GM12875 (cell line): ENCODE measurements at regions not wholly inside any gene's neighbourhood (a gene's known extent, or its start where the extent isn't known, plus 50 kb on each side); places are given as distances from the start of the nearest gene placed in this dataset.

Experiments used
- H3K4me3 ChIP-seq: one replicate; pipeline ENCODE4 v1.5.1; 2011; ENCODE audit warnings: low read depth, low read length, control low read depth
- CTCF ChIP-seq: IDR thresholded peaks from 2 replicates; pipeline ENCODE4 v1.5.1; 2011; ENCODE audit warnings: low read depth, mild to moderate bottlenecking, control low read depth, inconsistent platforms, low read length, moderate library complexity, borderline replicate concordance; ENCODE audit not compliant: insufficient read depth

GRCh38 chr11:109096266-109096665 lies 325.7 kb upstream of the C11orf87 start:
- no peak overlapping the region for H3K4me3 ChIP-seq
- no peak for TF ChIP-seq CTCF

- H3K4me3 ChIP-seq: no peak overlapping the region
- TF ChIP-seq CTCF: no peak
These were observed 315.7 kb upstream of the C11orf87 start for GRCh38 chr11:109106151-109106906.

- no peak for TF ChIP-seq CTCF
- H3K4me3 ChIP-seq: no peak overlapping the region
These were observed 312.8 kb upstream of the C11orf87 start for GRCh38 chr11:109109150-109109549.

DNA sequence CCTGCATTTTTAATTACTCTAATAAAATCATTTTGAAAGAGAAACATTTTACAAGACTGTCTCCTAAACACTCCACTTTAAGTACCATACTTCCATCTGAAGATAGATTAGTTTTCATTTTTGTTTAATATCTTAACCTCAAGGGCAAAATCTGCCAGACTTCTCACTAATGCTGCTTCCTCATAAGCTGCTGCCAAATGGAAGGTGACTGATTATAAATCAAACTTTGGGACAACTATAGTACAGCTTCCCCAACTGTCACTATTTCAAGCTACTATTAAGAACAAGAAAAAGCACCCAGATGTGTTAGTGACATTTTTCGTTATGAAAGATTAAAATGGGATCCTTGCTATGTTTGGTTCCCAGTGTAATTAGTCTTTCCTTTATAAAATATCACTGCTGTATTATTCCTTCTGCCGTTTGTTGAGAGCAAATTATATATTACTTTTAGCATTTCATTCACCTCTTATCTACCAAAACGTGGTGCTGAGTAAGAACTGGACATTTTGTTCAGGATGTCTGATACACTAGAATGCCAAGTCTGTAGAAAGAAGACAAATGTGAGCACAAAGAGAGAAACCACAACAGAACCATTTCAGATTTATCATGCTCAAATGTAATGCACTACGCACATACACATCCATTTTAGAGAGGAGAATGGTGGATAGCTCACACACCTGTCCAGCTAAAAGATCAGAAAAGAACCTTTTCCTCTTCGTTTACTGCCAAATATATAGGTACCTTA lies 312.2 kb upstream of the C11orf87 start:
- TF ChIP-seq CTCF: no peak
- no peak overlapping the region for H3K4me3 ChIP-seq

DNA sequence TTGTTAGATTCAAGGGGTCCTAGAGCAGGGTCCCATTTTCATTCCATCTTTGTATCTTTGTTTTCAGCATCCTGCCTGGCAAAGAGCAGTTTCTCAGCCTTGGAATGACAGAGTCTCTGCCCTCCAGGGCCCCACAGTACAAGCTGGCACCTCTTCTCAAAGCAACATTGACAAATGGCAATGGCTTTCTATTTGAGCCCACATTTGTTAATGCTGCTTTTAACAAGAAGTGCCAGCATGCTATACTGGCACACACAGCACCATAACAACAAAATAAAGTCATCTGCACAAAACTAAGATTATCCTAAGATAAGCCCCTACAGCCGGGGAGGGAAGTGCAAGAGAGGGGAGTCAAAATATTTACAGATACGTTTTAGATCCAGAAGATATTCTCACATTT lies 309.7 kb upstream of the C11orf87 start:
- TF ChIP-seq CTCF: no peak
- no peak overlapping the region for H3K4me3 ChIP-seq

DNA sequence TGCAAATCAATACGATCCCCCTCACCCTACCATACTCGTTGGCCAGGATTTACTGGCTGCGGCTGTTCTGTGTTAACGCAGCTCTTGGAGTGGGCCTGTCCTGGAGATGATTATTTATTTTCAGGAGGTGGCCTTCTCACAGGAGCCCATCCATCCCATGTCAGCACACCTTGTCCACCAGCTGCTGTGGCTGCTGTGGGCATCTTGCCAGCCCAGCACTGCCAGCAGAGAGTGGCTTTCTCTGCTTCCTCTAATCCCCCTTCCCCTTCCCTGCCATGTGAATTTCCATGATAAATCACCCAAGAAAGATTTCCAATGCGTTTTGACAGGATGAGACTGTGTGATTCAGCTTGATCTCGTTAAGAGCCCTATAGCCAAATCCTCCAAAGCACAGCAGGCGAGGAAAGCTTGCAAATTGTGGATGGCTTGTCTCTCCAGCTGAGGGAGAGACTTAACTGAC lies 309.1 kb upstream of the C11orf87 start:
- no peak overlapping the region for H3K4me3 ChIP-seq
- TF ChIP-seq CTCF: no peak

DNA sequence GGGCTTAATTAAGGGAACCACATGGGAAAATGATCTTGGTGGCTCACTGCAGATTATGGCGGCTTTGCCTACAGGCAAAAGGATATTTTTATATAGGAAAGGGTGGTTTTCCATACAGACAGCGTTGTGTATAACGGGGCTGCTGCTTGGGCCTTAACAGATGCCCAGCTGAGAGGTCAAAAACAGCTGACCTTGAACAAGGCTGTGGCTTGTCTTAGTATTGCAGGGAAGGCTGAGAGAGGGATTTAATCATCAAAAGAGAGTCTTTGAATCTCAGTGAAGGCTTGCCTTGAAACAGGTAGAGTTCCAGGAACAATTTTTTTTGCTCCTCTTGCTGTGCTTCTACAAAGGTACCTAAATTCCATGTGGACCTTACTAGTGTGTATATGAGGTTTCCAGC lies 301.6 kb upstream of the C11orf87 start:
- TF ChIP-seq CTCF: no peak
- no peak overlapping the region for H3K4me3 ChIP-seq
